ENCODE measurements at regions not wholly inside any gene's neighbourhood (a gene's known extent, or its start where the extent isn't known, plus 50 kb on each side); places are given as distances from the start of the nearest gene placed in this dataset.

DNA sequence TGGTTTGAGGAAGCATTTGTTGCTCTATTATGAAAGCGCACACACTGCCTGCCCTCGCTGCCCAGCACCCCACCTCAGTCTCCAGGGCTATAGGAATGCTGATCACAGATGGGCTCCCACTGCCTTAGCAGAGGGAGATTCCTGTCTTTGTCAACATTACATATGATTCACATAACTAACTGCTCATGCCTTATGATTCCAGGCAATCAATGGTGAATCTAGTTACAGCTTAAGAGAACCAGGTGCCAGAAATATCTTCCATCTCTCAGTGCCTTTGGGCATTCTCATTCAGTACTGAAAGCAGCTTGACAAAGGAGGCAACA is 458.9 kb upstream of the C9orf72 start:
- TF ChIP-seq, protein P1, sequence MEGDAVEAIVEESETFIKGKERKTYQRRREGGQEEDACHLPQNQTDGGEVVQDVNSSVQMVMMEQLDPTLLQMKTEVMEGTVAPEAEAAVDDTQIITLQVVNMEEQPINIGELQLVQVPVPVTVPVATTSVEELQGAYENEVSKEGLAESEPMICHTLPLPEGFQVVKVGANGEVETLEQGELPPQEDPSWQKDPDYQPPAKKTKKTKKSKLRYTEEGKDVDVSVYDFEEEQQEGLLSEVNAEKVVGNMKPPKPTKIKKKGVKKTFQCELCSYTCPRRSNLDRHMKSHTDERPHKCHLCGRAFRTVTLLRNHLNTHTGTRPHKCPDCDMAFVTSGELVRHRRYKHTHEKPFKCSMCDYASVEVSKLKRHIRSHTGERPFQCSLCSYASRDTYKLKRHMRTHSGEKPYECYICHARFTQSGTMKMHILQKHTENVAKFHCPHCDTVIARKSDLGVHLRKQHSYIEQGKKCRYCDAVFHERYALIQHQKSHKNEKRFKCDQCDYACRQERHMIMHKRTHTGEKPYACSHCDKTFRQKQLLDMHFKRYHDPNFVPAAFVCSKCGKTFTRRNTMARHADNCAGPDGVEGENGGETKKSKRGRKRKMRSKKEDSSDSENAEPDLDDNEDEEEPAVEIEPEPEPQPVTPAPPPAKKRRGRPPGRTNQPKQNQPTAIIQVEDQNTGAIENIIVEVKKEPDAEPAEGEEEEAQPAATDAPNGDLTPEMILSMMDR (IDR thresholded peaks at IDR 0.05) = no peak
- no peak for TF ChIP-seq POLR2AphosphoS5 (IDR thresholded peaks at IDR 0.05; ENCODE audit: low read depth, low read length)
